RWPE2 (cell line): ENCODE measurements at regions not wholly inside any gene's neighbourhood (a gene's known extent, or its start where the extent isn't known, plus 50 kb on each side); places are given as distances from the start of the nearest gene placed in this dataset.

ENCODE experiments used
- ATAC-seq: fragments of 200-7000 bp; cut with Tn5 transposase; 3 replicates; pipeline ENCODE4 v1.9.1; 2021; ENCODE audit warnings: low read depth
- DNase-seq: peaks from one replicate; pipeline ENCODE4 v3.0.0-alpha.2; 2020; ENCODE audit warnings: low spot score
- H3K27ac ChIP-seq: fragments of 450-650 bp; 2 replicates; pipeline ENCODE4 v1.5.1; 2017; ENCODE audit warnings: mild to moderate bottlenecking; ENCODE audit not compliant: poor library complexity, severe bottlenecking
- H3K27me3 ChIP-seq: fragments of 250-450 bp; sonication (Bioruptor Pico); 2 replicates; pipeline ENCODE4 v1.5.1; 2021; ENCODE audit warnings: mild to moderate bottlenecking, moderate library complexity; ENCODE audit not compliant: insufficient read depth, poor library complexity, severe bottlenecking
- H3K36me3 ChIP-seq: fragments of 250-450 bp; sonication (Bioruptor Pico); 2 replicates; pipeline ENCODE4 v1.5.1; 2020; ENCODE audit warnings: low read depth, mild to moderate bottlenecking, moderate library complexity
- H3K4me1 ChIP-seq: fragments of 250-450 bp; sonication (Bioruptor Pico); 2 replicates; pipeline ENCODE4 v1.5.1; 2021; ENCODE audit warnings: mild to moderate bottlenecking, moderate library complexity; ENCODE audit not compliant: insufficient read depth, poor library complexity, severe bottlenecking
- H3K4me3 ChIP-seq: fragments of 250-450 bp; sonication (Bioruptor Pico); 2 replicates; pipeline ENCODE4 v1.5.1; 2021; ENCODE audit warnings: mild to moderate bottlenecking, moderate library complexity; ENCODE audit not compliant: severe bottlenecking
- H3K9me3 ChIP-seq: fragments of 250-450 bp; sonication (Bioruptor Pico); 2 replicates; pipeline ENCODE4 v1.5.1; 2021; ENCODE audit warnings: mild to moderate bottlenecking, moderate library complexity; ENCODE audit not compliant: severe bottlenecking
- CTCF ChIP-seq: fragments of 450-650 bp; IDR thresholded peaks from one replicate; pipeline ENCODE4 v1.5.1; 2017; ENCODE audit warnings: mild to moderate bottlenecking, moderate library complexity; ENCODE audit not compliant: poor library complexity, severe bottlenecking

- ATAC-seq (no peak), DNase-seq (no peak)
- Histone ChIP-seq H3K27me3 (peaks cover 2% of the 10 kb centered on the region), H3K4me3 (no peak overlapping the region), H3K9me3 (no peaks in the 10 kb centered on the region), H3K4me1 (no peaks in the 10 kb centered on the region), H3K36me3 (no peaks in the 10 kb centered on the region), H3K27ac (no peak overlapping the region)
- no peak for TF ChIP-seq CTCF
Observed at GRCh38 chr3:73296859-73297258, 235.4 kb downstream of the EBLN2 start.

GRCh38 chr3:73298243-73299183 lies 237.1 kb downstream of the EBLN2 start:
- ATAC-seq (no peak), DNase-seq (no peak)
- Histone ChIP-seq H3K27ac (no peak overlapping the region), H3K27me3 (peaks cover 2% of the 10 kb centered on the region), H3K36me3 (no peaks in the 10 kb centered on the region), H3K9me3 (no peaks in the 10 kb centered on the region), H3K4me1 (no peaks in the 10 kb centered on the region), H3K4me3 (no peak overlapping the region)
- TF ChIP-seq CTCF, result no peak

- Histone ChIP-seq H3K4me3 (no peak overlapping the region), H3K4me1 (no peaks in the 10 kb centered on the region), H3K27me3 (peaks cover 2% of the 10 kb centered on the region), H3K9me3 (no peaks in the 10 kb centered on the region), H3K27ac (no peak overlapping the region), H3K36me3 (no peaks in the 10 kb centered on the region)
- no peak for DNase-seq
- TF ChIP-seq CTCF, result no peak
- ATAC-seq, result no peak
Observed at GRCh38 chr3:73299184-73299691, 237.8 kb downstream of the EBLN2 start.

- no peak overlapping the region for H3K27ac ChIP-seq
- ATAC-seq (no peak), DNase-seq (no peak)
- no peaks in the 10 kb centered on the region for H3K27me3 ChIP-seq
- no peaks in the 10 kb centered on the region for H3K9me3 ChIP-seq
- no peak overlapping the region for H3K4me3 ChIP-seq
- no peaks in the 10 kb centered on the region for H3K36me3 ChIP-seq
- no peak for TF ChIP-seq CTCF
- H3K4me1 ChIP-seq, result no peaks in the 10 kb centered on the region
Observed at GRCh38 chr3:73314151-73314951, 252.9 kb downstream of the EBLN2 start.
